NCI-H345 treated with DMSO at 0.1 percent for 48 hours (cell line): ENCODE measurements at regions not wholly inside any gene's neighbourhood (a gene's known extent, or its start where the extent isn't known, plus 50 kb on each side); places are given as distances from the start of the nearest gene placed in this dataset.
"Not testable (repeated sequence)": the region's sequence is repeated elsewhere in the genome, so short reads cannot be mapped to it uniquely, and the experiment has no call there.

ENCODE experiments used
- DNase-seq: peaks from one replicate; lab custom pipeline; 2025; ENCODE audit not compliant: unreplicated experiment; lab: John Stamatoyannopoulos, UW

- no peak for DNase-seq
Measured at GRCh38 chr9:82880336-82881050, 182.4 kb downstream of the RASEF start.

- no peak for DNase-seq
Measured at GRCh38 chr9:82882138-82882537, 180.8 kb downstream of the RASEF start.

GRCh38 chr9:82882748-82883147 is 180.2 kb downstream of the RASEF start:
- no peak for DNase-seq

- DNase-seq = no peak
Measured at GRCh38 chr9:82883436-82883835, 179.5 kb downstream of the RASEF start.

- not testable (repeated sequence) for DNase-seq
Measured at GRCh38 chr9:82883974-82884373, 179.0 kb downstream of the RASEF start.

- DNase-seq = no peak
Measured at GRCh38 chr9:82890401-82890800, 172.5 kb downstream of the RASEF start.

GRCh38 chr9:82890865-82891264 is 172.1 kb downstream of the RASEF start:
- no peak for DNase-seq

- DNase-seq = no peak
Measured at GRCh38 chr9:82891321-82891720, 171.6 kb downstream of the RASEF start.

- DNase-seq = no peak
Measured at GRCh38 chr9:82893549-82893948, 169.4 kb downstream of the RASEF start.

- no peak for DNase-seq
Measured at GRCh38 chr9:82894548-82894947, 168.4 kb downstream of the RASEF start.

GRCh38 chr9:82894961-82895821 is 167.8 kb downstream of the RASEF start:
- no peak for DNase-seq

GRCh38 chr9:82895822-82896110 is 167.2 kb downstream of the RASEF start:
- no peak for DNase-seq

GRCh38 chr9:82903503-82903902 is 159.4 kb downstream of the RASEF start:
- no peak for DNase-seq

GRCh38 chr9:82911996-82912395 is 150.9 kb downstream of the RASEF start:
- DNase-seq = no peak

- DNase-seq = no peak
Measured at GRCh38 chr9:82912645-82913044, 150.3 kb downstream of the RASEF start.

- DNase-seq = not testable (repeated sequence)
Measured at GRCh38 chr9:82916238-82916637, 146.7 kb downstream of the RASEF start.

- DNase-seq = no peak
Measured at GRCh38 chr9:82920154-82920553, 142.8 kb downstream of the RASEF start.

- DNase-seq = no peak
Measured at GRCh38 chr9:82922686-82923085, 140.3 kb downstream of the RASEF start.

- peak; percentile 69 for DNase-seq
Measured at GRCh38 chr9:82923092-82923911, 139.6 kb downstream of the RASEF start.

- DNase-seq = peak; percentile 64
Measured at GRCh38 chr9:82923912-82924605, 138.9 kb downstream of the RASEF start.
